NCI-H1436 (cell line): ENCODE measurements at regions not wholly inside any gene's neighbourhood (a gene's known extent, or its start where the extent isn't known, plus 50 kb on each side); places are given as distances from the start of the nearest gene placed in this dataset.
"Not testable (repeated sequence)": the region's sequence is repeated elsewhere in the genome, so short reads cannot be mapped to it uniquely, and the experiment has no call there.

Experiments used
- DNase-seq: peaks from one replicate; lab custom pipeline; 2025; lab: John Stamatoyannopoulos, UW

- DNase-seq = no peak
Measured at GRCh38 chr14:40367717-40368116, 935.5 kb upstream of the FBXO33 start.

GRCh38 chr14:40365305-40365704 lies 933.1 kb upstream of the FBXO33 start:
- no peak for DNase-seq

- DNase-seq = no peak
Measured at GRCh38 chr14:40362856-40363255, 930.6 kb upstream of the FBXO33 start.

- DNase-seq = no peak
Measured at GRCh38 chr14:40354754-40355153, 922.5 kb upstream of the FBXO33 start.

- not testable (repeated sequence) for DNase-seq
Measured at GRCh38 chr14:40348104-40348503, 915.9 kb upstream of the FBXO33 start.

GRCh38 chr14:40347675-40348074 lies 915.4 kb upstream of the FBXO33 start:
- DNase-seq = no peak

GRCh38 chr14:40346275-40346674 lies 914.0 kb upstream of the FBXO33 start:
- DNase-seq = no peak

GRCh38 chr14:40345334-40345733 lies 913.1 kb upstream of the FBXO33 start:
- no peak for DNase-seq

- no peak for DNase-seq
Measured at GRCh38 chr14:40340708-40341107, 908.5 kb upstream of the FBXO33 start.

- DNase-seq = no peak
Measured at GRCh38 chr14:40336846-40337245, 904.6 kb upstream of the FBXO33 start.

GRCh38 chr14:40326519-40326918 lies 894.3 kb upstream of the FBXO33 start:
- DNase-seq = not testable (repeated sequence)

GRCh38 chr14:40318211-40318719 lies 886.0 kb upstream of the FBXO33 start:
- no peak for DNase-seq

GRCh38 chr14:40317690-40318089 lies 885.5 kb upstream of the FBXO33 start:
- no peak for DNase-seq

GRCh38 chr14:40312296-40312695 lies 880.1 kb upstream of the FBXO33 start:
- DNase-seq = no peak

GRCh38 chr14:40309124-40309523 lies 876.9 kb upstream of the FBXO33 start:
- no peak for DNase-seq

GRCh38 chr14:40308240-40308639 lies 876.0 kb upstream of the FBXO33 start:
- no peak for DNase-seq

GRCh38 chr14:40296821-40297220 lies 864.6 kb upstream of the FBXO33 start:
- DNase-seq = no peak

- DNase-seq = no peak
Measured at GRCh38 chr14:40292664-40293063, 860.4 kb upstream of the FBXO33 start.

GRCh38 chr14:40282196-40282595 lies 850.0 kb upstream of the FBXO33 start:
- DNase-seq = no peak

- DNase-seq = no peak
Measured at GRCh38 chr14:40280652-40281051, 848.4 kb upstream of the FBXO33 start.

GRCh38 chr14:40273417-40273816 lies 841.2 kb upstream of the FBXO33 start:
- no peak for DNase-seq

GRCh38 chr14:40271480-40271879 lies 839.2 kb upstream of the FBXO33 start:
- DNase-seq = no peak

GRCh38 chr14:40269436-40269835 lies 837.2 kb upstream of the FBXO33 start:
- DNase-seq = no peak

- no peak for DNase-seq
Measured at GRCh38 chr14:40268236-40268635, 836.0 kb upstream of the FBXO33 start.

- no peak for DNase-seq
Measured at GRCh38 chr14:40265096-40265495, 832.9 kb upstream of the FBXO33 start.
